ENCODE measurements at regions not wholly inside any gene's neighbourhood (a gene's known extent, or its start where the extent isn't known, plus 50 kb on each side); places are given as distances from the start of the nearest gene placed in this dataset.

GRCh38 chr17:55601874-55602364 is 90.7 kb upstream of the SMIM36 start:
- peak; percentile 28 to 73 (median 50) for TF ChIP-seq CTCF (IDR thresholded peaks at IDR 0.05)
- no peak for TF ChIP-seq POLR2A (IDR thresholded peaks at IDR 0.05)
